Fibroblast of skin of left quadriceps (primary cell): ENCODE measurements at regions not wholly inside any gene's neighbourhood (a gene's known extent, or its start where the extent isn't known, plus 50 kb on each side); places are given as distances from the start of the nearest gene placed in this dataset.
"Not testable (repeated sequence)": the region's sequence is repeated elsewhere in the genome, so short reads cannot be mapped to it uniquely, and the experiment has no call there.

Experiments used
- DNase-seq, 2 experiments: peaks; one replicate each; pipeline ENCODE4 v3.0.0-alpha.2; 2013; ENCODE audit warnings: low read depth in 2 of 2

DNA sequence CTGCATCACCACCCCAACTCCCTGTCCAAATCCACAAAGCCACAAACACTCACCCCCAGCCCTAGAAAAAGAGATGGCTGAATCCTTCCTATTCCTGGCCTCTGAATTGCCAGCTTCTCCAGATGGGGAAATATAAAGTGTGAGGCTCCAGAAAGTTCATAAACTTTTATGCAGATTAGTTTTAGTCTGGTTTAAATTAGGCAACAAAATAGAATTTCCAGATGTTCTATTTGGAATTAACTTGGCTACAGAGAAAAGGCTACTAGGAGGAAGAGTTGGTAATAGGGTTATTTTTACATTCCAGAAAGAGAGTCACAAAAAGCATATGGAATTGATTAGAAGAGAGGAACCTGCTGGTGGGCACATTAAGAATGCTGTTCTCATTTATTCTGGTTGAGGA lies 56.0 kb downstream of the EN1 start:
- DNase-seq = peak; percentile 74 to 78

DNA sequence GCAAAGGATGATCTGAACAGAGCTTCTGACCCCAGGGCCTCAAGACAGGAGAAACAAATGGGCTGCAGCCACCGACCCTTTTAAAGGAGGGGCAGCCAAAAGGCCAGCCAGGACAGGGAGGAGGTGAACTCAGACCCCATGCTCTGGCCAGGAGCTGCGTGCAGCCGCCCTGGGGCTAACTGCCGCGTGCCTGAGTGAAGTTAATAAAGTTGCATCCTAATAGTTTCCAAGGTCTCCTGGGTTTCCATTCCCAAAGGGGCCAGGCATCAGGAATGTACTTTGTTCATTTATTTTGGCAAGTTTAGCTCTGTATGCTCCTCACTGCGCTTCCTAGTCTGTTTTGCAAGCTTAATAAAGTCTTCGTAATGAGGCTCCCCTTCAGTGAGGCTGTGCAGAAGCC lies 60.7 kb downstream of the EN1 start:
- no peak for DNase-seq

DNA sequence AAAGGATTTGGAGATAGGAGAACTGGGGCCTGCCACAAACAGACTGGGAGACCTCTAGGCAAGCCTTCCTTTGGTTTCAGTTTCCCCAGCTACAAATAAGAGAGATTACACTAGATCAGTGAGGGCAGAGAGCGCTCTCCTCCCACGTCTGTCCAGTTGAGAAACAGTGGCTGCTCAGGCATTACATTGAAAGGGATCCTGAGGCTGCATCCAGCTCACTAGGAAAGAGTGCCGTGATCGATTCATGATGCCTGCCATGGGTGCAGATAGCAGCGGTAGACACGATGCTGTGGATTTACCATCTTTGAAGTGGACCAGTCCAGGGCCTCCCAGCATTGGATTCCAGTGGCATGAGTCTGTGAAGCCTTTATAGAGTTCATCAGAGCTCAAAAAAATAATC lies 62.6 kb downstream of the EN1 start:
- no peak for DNase-seq

DNA sequence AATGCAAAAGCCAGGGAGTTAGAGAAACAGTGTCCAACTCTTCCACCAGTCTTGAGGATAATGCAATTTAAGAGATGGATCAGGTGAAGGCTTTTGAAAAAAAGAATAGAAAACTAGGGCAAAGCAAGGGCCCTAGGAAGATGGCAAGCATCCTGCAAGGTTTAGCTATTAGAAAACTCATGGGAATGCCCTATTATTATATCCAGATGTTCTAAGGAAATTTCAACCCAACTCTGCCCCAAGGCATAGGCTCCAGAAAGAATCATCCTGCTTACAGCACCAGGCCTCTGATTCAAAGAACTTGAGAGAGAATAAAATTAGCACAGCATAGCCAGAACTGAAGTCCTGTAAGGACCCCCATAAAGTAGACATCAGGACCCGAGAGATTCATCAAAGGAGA lies 68.1 kb downstream of the EN1 start:
- no peak for DNase-seq

DNA sequence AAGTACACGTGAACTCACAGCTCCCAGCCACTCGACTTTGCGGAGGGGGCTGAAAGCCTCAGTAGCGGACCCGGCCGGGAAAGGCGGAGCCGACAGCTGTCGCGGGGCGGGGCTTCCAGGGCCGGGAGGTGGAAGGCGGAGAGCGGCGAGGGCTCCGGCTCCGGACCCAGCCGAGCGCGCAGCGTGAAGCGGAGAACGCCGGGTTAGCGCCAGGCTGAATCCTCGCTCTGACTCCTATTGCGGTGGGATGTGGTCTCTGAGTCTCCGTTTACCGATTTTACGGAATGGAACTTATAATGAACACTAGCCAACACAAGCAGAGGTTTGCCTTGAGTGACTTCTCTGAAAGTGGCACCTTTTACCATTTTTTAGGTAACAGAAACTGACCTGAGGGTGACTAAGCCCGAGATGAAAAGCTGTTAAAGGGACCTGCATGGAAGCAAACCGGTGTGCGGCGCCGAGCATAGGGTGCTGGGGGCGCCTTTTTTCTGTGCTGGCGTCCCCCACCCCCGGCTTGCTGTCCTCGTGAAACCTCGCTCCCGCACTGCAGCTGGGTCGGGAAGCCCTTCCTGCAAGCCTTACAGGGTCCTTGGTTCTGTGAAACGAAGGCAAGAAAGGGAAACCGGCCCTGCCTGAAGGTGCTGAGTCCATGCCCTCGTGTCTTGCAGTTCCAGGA lies 72.9 kb downstream of the EN1 start:
- no peak for DNase-seq

DNA sequence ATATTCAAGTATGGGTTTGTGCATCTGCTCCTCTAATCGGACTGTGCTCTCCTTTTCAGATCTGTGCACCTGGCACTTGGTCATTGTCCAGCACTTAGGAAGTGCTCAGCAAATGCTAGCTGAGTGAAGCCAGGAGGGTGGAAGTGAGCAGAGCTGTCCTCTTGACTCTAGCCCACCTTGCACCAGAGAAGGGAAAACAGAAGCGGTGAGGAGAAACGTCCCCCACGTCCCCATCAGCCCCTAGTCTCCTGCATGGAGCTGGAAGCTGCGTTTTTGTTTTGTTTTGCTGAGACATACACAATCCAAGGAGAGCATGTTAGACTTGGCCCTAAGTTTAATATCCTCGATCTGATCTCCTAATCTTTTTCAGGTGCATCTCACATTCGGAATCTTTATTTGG lies 73.6 kb downstream of the EN1 start:
- DNase-seq = no peak

DNA sequence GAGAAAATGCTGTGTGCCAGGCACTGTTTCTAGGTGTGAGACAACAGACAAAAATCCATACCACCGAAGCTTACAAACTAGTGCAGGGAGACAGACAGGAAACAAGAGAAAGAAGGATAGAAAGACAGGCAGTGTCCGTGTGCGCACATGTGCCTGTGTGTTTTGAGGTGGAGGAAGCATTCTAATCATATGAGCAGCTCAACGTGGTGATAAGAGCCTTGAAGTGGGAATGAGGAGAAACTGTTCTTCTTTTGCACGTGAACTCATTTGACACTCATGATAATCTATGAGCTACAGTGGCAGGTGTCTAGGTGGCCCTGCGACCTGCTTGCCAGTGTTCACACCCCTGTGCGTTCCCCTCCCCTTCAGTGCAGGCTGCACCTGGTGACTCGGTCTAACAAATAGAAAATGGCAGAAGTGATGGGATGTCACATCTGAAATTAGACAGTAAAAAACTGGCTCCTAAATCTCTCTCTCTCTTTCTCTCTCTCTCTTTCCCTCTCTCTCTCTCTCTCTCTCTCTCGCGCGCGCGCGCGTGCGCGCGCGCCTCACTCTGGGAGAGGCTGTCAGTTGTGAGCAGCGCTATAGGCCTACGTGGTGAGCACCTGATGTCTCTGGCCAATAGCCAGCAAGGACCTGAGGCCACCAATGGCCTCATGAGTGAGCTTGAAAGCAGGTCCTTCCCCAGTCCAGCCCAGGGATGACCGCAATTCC lies 74.8 kb downstream of the EN1 start:
- no peak for DNase-seq

DNA sequence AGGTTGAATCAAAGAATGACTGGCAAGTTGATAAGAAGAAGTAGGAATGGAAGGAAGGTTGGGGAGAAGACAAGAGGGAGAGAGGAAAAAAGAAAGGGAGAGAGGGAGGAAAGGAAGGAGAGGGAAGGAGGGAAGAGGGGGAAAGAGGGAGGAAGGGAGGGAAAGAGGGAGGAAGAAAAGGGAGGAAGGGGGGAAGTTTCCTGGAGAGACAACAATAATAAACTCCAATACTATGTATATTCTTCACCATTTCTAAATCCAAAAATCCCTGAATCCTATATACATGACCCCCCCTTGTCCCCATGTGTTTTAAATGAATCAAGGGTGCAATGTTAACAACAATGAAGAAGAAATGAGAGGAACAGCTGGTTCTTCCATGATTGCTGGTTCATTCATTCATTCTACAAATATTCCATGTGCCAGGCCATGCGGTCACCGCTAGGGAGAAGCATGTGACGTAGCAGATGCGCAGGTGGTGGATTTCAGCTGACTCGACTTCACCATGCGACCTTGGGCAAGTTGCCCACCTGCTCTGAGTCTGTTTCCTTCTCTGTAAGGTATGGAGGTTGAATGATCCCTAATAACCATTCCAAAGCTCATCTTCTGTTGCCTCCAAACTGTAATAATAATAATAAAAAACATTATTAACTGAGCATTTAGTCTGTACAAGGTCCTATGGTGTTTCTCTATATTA lies 77.6 kb downstream of the EN1 start:
- DNase-seq = no peak

DNA sequence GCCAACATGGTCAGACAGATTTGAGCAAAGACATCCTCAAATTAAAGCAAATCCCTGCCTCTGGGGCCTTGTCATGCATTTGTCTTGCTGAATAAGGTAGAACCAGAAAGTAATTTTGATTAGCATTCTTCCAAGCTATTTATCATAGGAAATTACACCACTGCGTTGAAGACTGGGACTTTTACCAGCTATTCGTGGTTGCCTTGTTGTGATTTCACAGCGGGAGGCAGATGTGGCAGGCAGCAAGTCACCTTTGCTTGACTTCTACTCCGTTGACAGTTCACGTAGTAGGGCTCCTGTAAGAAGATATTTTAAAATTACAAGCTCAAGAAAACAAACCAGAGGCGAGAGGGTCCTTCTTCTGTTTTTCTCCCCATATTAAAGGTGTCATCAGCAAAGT lies 80.6 kb downstream of the EN1 start:
- DNase-seq = no peak

DNA sequence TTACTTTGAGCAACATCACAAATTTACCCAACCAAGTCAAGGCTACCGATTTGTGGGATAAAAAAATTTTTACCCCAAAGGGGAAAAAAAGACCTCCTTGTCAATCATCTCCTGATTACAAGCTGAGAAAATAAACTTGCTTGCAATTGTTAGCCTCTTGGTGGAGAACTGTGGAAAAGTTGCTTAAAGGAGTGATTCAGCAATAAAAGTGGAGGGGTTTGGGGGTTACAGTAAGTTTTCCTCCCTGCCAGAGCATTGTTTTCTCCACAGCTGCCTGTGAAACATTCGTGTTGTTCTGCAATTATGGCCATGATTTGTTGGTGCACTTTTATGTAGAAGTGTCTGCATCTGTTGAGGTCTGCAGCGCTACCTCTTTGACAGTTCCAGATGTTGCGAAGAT lies 82.6 kb downstream of the EN1 start:
- DNase-seq = no peak

DNA sequence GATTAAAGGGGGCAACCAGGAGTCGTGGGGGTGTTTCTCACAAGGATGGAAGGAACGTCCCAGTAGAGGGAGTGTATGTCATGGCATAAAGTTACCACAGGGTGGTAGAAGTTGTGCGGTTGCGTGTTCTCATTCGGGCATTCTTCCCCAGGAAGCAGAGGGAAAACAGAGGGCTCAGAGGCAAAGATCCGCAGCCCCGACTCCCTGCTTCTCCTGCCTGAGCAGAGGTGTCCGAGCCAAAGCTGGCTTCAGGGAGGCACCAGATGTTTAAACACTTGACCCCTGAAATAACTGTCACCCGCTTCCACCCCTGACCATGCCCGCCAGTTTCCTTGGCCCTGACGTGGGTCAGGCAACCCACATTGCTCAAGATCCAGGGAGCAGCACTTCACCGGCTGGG lies 83.7 kb downstream of the EN1 start:
- no peak for DNase-seq

DNA sequence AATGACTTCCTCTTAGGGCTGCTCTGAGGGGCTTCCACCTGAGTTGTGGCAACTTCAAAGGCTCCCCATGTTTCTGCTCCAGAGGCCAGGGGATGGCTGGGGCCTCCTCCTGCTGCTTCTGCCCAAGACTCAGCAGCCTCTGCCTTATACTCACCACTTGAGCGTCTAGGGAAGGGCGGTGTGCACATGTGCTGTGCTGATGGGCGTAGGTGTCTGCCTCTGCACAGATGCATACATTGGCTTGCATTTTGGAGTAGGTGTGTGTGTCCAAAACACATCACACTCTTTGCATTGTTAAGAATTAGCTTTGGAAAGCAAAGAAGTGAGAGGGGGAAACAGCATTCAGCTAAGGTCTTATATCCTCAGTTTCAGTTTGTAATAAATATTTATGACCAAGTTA lies 85.2 kb downstream of the EN1 start:
- no peak for DNase-seq

DNA sequence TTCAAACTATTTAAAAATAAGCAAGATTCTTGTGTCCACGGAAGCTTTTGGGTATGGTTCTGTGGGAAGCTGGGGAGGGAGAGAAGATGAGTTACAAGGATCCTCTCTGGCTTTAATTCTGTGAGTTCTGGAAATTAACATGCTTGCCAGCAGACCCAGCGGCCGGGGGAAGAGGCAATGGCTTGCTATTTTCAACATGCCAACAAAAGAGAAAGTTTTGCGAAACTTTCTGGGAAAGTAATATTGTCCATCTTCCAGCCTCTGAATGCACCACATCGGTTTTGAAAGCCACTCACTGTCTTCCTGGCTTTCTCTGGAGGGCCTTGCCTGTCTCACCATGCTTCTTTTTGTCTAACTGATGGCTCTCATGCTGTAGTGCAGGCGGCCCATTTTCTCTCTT lies 85.7 kb downstream of the EN1 start:
- DNase-seq = no peak

DNA sequence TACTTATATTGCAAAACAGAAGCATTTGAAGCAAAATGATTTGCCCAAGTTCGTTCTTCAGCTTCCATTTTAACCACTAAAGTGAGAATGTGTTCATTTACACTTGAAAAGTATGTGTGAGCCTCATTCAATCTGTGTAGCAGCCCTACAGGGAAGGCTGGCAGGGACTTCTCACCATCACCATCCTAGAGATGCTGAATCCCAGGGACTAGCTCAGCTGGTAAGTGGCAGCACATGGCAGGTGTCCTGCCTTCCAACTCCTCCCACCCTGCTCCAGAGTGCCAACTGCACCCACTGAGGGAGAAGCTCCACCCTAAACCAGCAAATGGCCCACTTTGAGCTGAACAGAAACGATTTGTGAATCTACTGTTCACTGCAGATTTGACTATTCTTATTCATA lies 91.5 kb downstream of the EN1 start:
- no peak for DNase-seq

DNA sequence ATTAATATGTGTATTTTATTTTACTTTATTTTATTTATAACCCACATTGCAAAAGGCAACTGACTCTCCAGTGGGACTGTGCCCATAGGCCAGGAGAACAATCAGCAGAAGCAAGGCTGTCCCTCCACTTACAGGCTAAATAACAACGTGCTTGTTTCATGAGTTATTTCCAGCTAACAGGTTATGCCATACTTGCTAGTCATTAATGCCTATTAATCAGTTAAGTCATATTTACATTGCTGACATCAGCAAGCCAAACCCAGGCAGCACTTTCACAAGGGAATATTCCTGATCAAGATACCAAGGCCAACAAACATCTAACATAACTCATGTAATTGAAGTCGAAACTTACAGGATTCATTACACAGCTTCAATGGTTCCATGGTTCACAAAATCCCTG lies 92.1 kb downstream of the EN1 start:
- no peak for DNase-seq

DNA sequence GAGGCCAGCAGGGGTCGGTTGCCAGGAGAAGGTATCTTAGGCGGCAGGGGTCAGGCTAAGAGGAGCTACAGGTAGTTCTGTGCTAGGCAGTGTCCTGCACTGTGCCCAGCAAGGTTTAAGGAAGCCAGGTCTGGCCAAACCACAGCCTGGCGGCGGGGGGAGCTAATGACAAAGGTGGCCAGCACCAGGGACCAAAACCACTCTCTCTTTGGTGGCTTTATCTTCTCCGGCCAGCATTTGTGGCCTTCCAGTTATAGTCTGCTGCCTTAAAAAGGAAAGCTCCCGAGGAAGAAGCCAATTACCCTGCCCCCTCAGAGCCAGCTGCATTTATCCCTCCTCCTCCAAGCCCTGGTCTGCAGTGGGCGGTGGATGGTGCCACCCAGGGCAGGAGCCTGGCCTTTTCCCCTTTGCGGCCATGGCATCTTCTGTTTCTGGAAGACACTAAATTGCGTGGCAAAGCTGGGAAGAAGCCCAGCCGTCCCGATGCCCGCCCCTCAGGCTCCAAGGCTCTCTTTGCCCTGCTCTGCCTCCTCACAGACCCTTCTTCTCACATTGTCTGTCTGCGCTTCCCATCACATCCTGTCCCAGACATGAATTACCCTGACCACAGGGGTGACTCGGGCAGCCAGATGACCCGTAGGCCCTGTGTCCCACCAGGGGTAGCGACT lies 94.6 kb downstream of the EN1 start:
- no peak for DNase-seq

DNA sequence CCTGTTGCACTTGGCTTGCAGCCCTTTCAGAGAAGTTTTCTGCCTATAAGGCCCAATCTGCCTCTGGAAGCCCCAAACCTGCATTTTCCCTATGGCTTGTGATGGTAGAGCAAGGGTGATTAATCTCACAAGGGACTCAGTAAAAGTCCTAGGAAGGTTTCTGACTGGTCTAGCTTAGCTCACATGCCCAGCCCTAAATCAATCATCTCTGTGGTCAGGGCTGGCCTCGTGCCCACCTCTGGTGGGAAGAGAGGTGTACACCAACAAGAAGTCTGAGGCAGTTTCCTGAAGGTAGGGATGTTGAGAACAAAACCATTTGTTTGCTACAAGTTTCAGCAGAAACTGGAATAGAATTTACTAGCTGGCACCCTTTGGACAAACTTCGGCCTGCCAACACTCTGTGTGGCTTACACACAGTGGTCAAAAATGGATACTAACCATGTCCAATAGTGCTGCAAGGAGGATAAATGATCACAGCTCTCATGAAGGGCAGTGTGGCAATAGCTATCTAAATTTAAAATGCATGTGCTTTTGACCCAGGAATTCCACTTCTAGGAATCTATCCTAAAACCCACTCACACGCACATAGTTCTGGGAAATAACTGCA lies 96.4 kb downstream of the EN1 start:
- peak in 1 of 2 experiments; percentile 43 for DNase-seq

DNA sequence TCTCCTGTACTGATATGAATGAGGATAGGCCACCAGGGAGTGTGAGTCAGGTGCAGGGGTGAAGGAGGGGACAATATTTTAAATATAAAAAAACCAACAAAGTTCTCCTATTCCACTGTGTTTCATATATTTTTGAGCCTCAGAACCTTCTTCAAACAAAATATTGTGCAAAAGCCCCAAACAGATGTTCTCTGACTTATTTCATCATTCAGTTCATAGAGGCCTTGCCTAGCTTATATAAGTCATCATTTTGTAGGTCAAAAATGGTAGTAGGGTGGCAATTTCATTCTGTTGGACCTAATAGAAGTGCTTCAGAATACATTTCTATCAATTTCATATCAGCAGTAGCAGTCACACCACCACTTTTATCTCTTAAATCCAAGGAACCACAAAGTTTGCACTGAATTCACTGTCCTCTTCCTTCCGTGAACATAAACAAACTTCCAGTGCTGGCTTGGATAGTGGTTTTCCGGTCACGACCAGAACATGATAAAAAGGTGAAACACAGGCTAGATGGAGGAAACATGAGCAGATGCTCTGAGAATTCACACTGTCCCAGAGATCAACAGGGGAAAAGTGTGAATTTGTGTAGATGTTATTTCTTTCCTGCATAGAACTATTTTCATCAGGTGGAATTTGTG lies 99.1 kb downstream of the EN1 start:
- DNase-seq = no peak

DNA sequence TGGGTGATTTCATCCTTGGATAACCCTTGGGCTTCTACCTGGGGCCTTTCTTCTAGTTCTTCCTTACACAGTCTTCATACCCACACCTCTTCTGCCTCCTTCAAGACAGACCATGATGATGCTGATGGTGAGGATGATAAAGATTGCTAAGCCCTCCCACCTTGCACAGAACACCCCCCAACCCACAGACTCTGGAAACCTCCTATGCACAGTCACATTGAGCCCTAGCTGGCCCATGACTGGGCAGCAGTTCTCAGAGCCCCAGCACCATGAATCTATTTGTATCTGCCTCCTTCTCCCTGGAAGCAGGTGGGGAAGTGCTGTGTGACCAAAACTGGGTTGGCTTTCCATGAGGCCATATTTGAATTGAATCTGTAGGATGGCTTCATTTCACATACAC lies 99.8 kb downstream of the EN1 start:
- no peak for DNase-seq

DNA sequence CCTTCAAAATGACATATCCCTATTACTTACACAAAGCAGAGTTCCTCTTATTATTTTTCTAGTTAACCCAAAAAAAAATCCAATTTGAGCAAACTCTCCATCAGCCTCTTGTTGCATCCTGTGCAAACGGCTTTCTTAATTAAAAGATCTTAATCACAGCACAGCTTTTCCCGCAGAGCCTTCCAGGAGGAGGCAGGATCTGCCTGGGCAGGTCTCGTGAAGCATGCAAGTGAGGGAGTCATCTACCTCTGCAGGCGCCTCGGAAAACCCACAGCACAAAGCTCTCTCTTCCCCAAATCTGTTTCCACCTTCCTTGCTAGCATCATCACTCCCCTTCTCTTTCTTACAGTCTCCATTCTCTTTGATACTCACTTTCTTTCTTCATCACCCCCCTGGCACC lies 100.4 kb downstream of the EN1 start:
- DNase-seq = no peak

DNA sequence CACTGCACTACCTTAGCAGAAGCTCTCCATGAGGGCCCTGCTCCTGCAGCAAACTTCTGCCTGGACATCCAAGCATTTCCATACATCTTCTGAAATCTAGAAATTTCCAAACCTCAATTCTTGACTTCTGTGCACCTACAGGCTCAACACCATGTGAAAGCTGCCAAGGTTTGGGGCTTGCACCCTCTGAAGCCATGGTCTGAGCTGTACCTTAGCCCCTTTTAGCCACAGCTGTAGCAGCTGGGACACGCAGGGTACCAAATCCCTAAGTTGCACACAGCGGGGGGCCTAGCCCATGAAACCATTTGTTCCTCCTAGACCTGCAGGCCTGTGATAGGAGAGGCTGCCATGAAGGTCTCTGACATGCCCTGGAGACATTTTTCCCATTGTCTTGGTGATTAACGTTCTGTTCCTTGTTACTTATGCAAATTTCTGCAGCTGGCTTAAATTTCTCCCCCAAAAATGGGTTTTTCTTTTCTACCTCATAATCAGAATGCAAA lies 102.7 kb downstream of the EN1 start:
- DNase-seq = not testable (repeated sequence)
